ENCODE measurements at regions not wholly inside any gene's neighbourhood (a gene's known extent, or its start where the extent isn't known, plus 50 kb on each side); places are given as distances from the start of the nearest gene placed in this dataset.
"Not testable (repeated sequence)": the region's sequence is repeated elsewhere in the genome, so short reads cannot be mapped to it uniquely, and the experiment has no call there.

GRCh38 chr7:82598958-82599357 lies 155.4 kb upstream of the CACNA2D1 start:
- no peak for DNase-seq (ENCODE audit: low read depth)
- H3K4me3 ChIP-seq (ENCODE audit: low read depth, low read length): no peak overlapping the region
- TF ChIP-seq CTCF (IDR thresholded peaks at IDR 0.05; ENCODE audit: control insufficient read depth, extremely low read depth, insufficient read depth): no peak

GRCh38 chr7:82595795-82596194 lies 152.2 kb upstream of the CACNA2D1 start:
- DNase-seq (ENCODE audit: low read depth); H3K4me3 ChIP-seq (ENCODE audit: low read depth, low read length): not testable (repeated sequence)

- TF ChIP-seq CTCF (IDR thresholded peaks at IDR 0.05; ENCODE audit: control insufficient read depth, extremely low read depth, insufficient read depth): no peak
- H3K4me3 ChIP-seq (ENCODE audit: low read depth, low read length): no peak overlapping the region
- DNase-seq (ENCODE audit: low read depth): no peak
Observed at GRCh38 chr7:82595176-82595575, 151.6 kb upstream of the CACNA2D1 start.

DNA sequence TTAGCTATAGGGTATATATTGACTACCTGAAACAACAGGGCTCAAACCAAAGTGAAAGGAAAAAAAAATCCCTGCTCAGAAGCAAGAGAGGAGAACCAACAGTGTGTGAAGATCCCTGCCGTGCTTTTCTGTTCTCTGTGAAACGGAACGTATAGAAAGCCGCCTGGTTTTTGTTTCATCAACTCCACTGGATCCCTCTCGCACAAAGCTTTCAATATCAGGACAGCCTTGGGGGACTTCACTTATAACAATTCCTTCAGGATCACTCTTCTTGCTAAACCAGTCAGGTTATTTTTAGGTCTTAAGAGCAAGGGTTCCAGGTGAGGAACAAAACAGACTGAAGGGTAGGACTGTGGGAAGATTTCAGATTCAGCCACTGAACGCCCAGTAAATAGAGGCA lies 151.1 kb upstream of the CACNA2D1 start:
- H3K4me3 ChIP-seq (ENCODE audit: low read depth, low read length): no peak overlapping the region
- TF ChIP-seq CTCF (IDR thresholded peaks at IDR 0.05; ENCODE audit: control insufficient read depth, extremely low read depth, insufficient read depth): no peak
- DNase-seq (ENCODE audit: low read depth): no peak

GRCh38 chr7:82593780-82594179 lies 150.2 kb upstream of the CACNA2D1 start:
- no peak for DNase-seq (ENCODE audit: low read depth)
- no peak for TF ChIP-seq CTCF (IDR thresholded peaks at IDR 0.05; ENCODE audit: control insufficient read depth, extremely low read depth, insufficient read depth)
- H3K4me3 ChIP-seq (ENCODE audit: low read depth, low read length): no peak overlapping the region

- TF ChIP-seq CTCF (IDR thresholded peaks at IDR 0.05; ENCODE audit: control insufficient read depth, extremely low read depth, insufficient read depth): no peak
- no peak for DNase-seq (ENCODE audit: low read depth)
- no peak overlapping the region for H3K4me3 ChIP-seq (ENCODE audit: low read depth, low read length)
Observed at GRCh38 chr7:82592416-82592815, 148.8 kb upstream of the CACNA2D1 start.

- no peak overlapping the region for H3K4me3 ChIP-seq (ENCODE audit: low read depth, low read length)
- no peak for TF ChIP-seq CTCF (IDR thresholded peaks at IDR 0.05; ENCODE audit: control insufficient read depth, extremely low read depth, insufficient read depth)
- no peak for DNase-seq (ENCODE audit: low read depth)
Observed at GRCh38 chr7:82579047-82579446, 135.5 kb upstream of the CACNA2D1 start.

- TF ChIP-seq CTCF (IDR thresholded peaks at IDR 0.05; ENCODE audit: control insufficient read depth, extremely low read depth, insufficient read depth): no peak
- no peak overlapping the region for H3K4me3 ChIP-seq (ENCODE audit: low read depth, low read length)
- no peak for DNase-seq (ENCODE audit: low read depth)
Observed at GRCh38 chr7:82578430-82578829, 134.9 kb upstream of the CACNA2D1 start.
